ENCODE measurements at regions not wholly inside any gene's neighbourhood (a gene's known extent, or its start where the extent isn't known, plus 50 kb on each side); places are given as distances from the start of the nearest gene placed in this dataset.

- no peaks in the 10 kb centered on the region for H3K4me1 ChIP-seq
- intact Hi-C loops (cut with DNase I): no loop called here
- no peak for DNase-seq (ENCODE audit: extremely low spot score in 2 of 2)
- H3K36me3 ChIP-seq: no peaks in the 10 kb centered on the region
- H3K9me3 ChIP-seq: no peaks in the 10 kb centered on the region
- no peak for TF ChIP-seq CTCF (IDR thresholded peaks at IDR 0.05)
- TF ChIP-seq POLR2A (IDR thresholded peaks at IDR 0.05): no peak
- TF ChIP-seq POLR2AphosphoS5 (IDR thresholded peaks at IDR 0.05; ENCODE audit: insufficient read depth in 1 of 2, low read depth in 1 of 2): no peak
- no peak overlapping the region for H3K4me3 ChIP-seq
- no peak overlapping the region for H3K27ac ChIP-seq
- no peaks in the 10 kb centered on the region for H3K27me3 ChIP-seq
Observed at GRCh38 chr14:94697773-94698556, 71.9 kb downstream of the GSC start.

- no peaks in the 10 kb centered on the region for H3K27me3 ChIP-seq
- H3K36me3 ChIP-seq: no peaks in the 10 kb centered on the region
- TF ChIP-seq POLR2A (IDR thresholded peaks at IDR 0.05) (no peak), CTCF (IDR thresholded peaks at IDR 0.05) (no peak), POLR2AphosphoS5 (IDR thresholded peaks at IDR 0.05; ENCODE audit: insufficient read depth in 1 of 2, low read depth in 1 of 2) (no peak)
- no peak for DNase-seq (ENCODE audit: extremely low spot score in 2 of 2)
- H3K4me3 ChIP-seq: no peak overlapping the region
- H3K4me1 ChIP-seq: no peaks in the 10 kb centered on the region
- intact Hi-C loops (cut with DNase I): no loop called here
- no peaks in the 10 kb centered on the region for H3K9me3 ChIP-seq
- H3K27ac ChIP-seq: no peak overlapping the region
Observed at GRCh38 chr14:94696518-94696917, 73.4 kb downstream of the GSC start.

GRCh38 chr14:94695231-94695630, 74.7 kb downstream of the GSC start:
- Histone ChIP-seq H3K27me3 (no peaks in the 10 kb centered on the region), H3K36me3 (no peaks in the 10 kb centered on the region), H3K4me3 (no peak overlapping the region), H3K27ac (no peak overlapping the region), H3K9me3 (no peaks in the 10 kb centered on the region), H3K4me1 (no peaks in the 10 kb centered on the region)
- no peak for DNase-seq (ENCODE audit: extremely low spot score in 2 of 2)
- no peak for TF ChIP-seq CTCF (IDR thresholded peaks at IDR 0.05)
- no peak for TF ChIP-seq POLR2AphosphoS5 (IDR thresholded peaks at IDR 0.05; ENCODE audit: insufficient read depth in 1 of 2, low read depth in 1 of 2)
- TF ChIP-seq POLR2A (IDR thresholded peaks at IDR 0.05): no peak
- intact Hi-C loops (cut with DNase I): no loop called here

GRCh38 chr14:94691660-94692034, 78.3 kb downstream of the GSC start:
- DNase-seq (ENCODE audit: extremely low spot score in 2 of 2): no peak
- Histone ChIP-seq H3K36me3 (no peaks in the 10 kb centered on the region), H3K4me3 (no peak overlapping the region), H3K4me1 (no peaks in the 10 kb centered on the region), H3K9me3 (no peaks in the 10 kb centered on the region), H3K27ac (no peak overlapping the region), H3K27me3 (no peaks in the 10 kb centered on the region)
- intact Hi-C loops (cut with DNase I): no loop called here
- TF ChIP-seq POLR2AphosphoS5 (IDR thresholded peaks at IDR 0.05; ENCODE audit: insufficient read depth in 1 of 2, low read depth in 1 of 2) (no peak), CTCF (IDR thresholded peaks at IDR 0.05) (no peak), POLR2A (IDR thresholded peaks at IDR 0.05) (no peak)

- Histone ChIP-seq H3K4me3 (no peak overlapping the region), H3K36me3 (no peaks in the 10 kb centered on the region), H3K27ac (no peak overlapping the region), H3K27me3 (no peaks in the 10 kb centered on the region), H3K4me1 (no peaks in the 10 kb centered on the region), H3K9me3 (no peaks in the 10 kb centered on the region)
- TF ChIP-seq POLR2AphosphoS5 (IDR thresholded peaks at IDR 0.05; ENCODE audit: insufficient read depth in 1 of 2, low read depth in 1 of 2): no peak
- intact Hi-C loops (cut with DNase I): no loop called here
- DNase-seq (ENCODE audit: extremely low spot score in 2 of 2): no peak
Observed at GRCh38 chr14:94690896-94691659, 78.8 kb downstream of the GSC start.

Measured in vagina (tissue), 2 donors.